ENCODE measurements at regions not wholly inside any gene's neighbourhood (a gene's known extent, or its start where the extent isn't known, plus 50 kb on each side); places are given as distances from the start of the nearest gene placed in this dataset.

- TF ChIP-seq CREB1 (CRISPR knock-in tag; IDR thresholded peaks at IDR 0.05; ENCODE audit: low read depth) (no peak), JUNB (IDR thresholded peaks at IDR 0.05; ENCODE audit: unreplicated experiment) (no peak)
Observed at GRCh38 chr2:205869439-205869838, 187.1 kb downstream of the NRP2 start.

Measured in GM23338 (cell line).